GM12891 (cell line): ENCODE measurements at regions not wholly inside any gene's neighbourhood (a gene's known extent, or its start where the extent isn't known, plus 50 kb on each side); places are given as distances from the start of the nearest gene placed in this dataset.
A peak's percentile ranks its signal among the peaks of the same experiment; 100 is the strongest.

Experiments used
- PAX5 ChIP-seq: IDR thresholded peaks from 2 replicates; pipeline ENCODE4 v1.6.1; 2011; ENCODE audit warnings: low read length, moderate library complexity, mild to moderate bottlenecking; ENCODE audit not compliant: insufficient read depth, severe bottlenecking
- POLR2A ChIP-seq: IDR thresholded peaks from 2 replicates; pipeline ENCODE4 v1.6.1; 2011; ENCODE audit warnings: low read depth, low read length, control low read depth
- POLR2AphosphoS5 ChIP-seq: IDR thresholded peaks from 2 replicates; pipeline ENCODE4 v1.6.1; 2011; ENCODE audit warnings: low read depth, low read length, control low read depth
- SPI1 ChIP-seq: IDR thresholded peaks from 2 replicates; pipeline ENCODE4 v1.6.1; 2011; ENCODE audit warnings: low read depth, low read length, control low read depth
- TAF1 ChIP-seq: IDR thresholded peaks from 2 replicates; pipeline ENCODE4 v1.6.1; 2011; ENCODE audit warnings: low read depth, low read length, control low read depth

GRCh38 chr5:107294211-107294550 is 376.6 kb downstream of the EFNA5 start:
- no peak for TF ChIP-seq POLR2A
- peak; percentile 98 for TF ChIP-seq SPI1
- TF ChIP-seq POLR2AphosphoS5 = no peak
- TF ChIP-seq TAF1 = no peak
- TF ChIP-seq PAX5 = no peak
